H9 (cell line): ENCODE measurements at regions not wholly inside any gene's neighbourhood (a gene's known extent, or its start where the extent isn't known, plus 50 kb on each side); places are given as distances from the start of the nearest gene placed in this dataset.

ENCODE experiments used
- DNase-seq: peaks from one replicate; pipeline ENCODE4 v3.0.0-alpha.2; 2017
- H2AFZ ChIP-seq: one replicate; pipeline ENCODE4 v1.6.1; 2013; ENCODE audit warnings: mild to moderate bottlenecking, low read length, control low read depth, moderate library complexity
- H2AK5ac ChIP-seq: 2 replicates; pipeline ENCODE4 v1.6.1; 2013; ENCODE audit warnings: low read length, control low read depth, mixed read lengths; ENCODE audit not compliant: insufficient read length
- H2BK120ac ChIP-seq: one replicate; pipeline ENCODE4 v1.6.1; 2013; ENCODE audit warnings: low read depth, mild to moderate bottlenecking, low read length, control low read depth, inconsistent platforms; ENCODE audit not compliant: poor library complexity, severe bottlenecking
- H2BK12ac ChIP-seq: 2 replicates; pipeline ENCODE4 v1.6.1; 2013; ENCODE audit warnings: low read length, control low read depth, mixed read lengths, low read depth; ENCODE audit not compliant: insufficient read length
- H2BK15ac ChIP-seq: 2 replicates; pipeline ENCODE4 v1.6.1; 2013; ENCODE audit warnings: low read depth, low read length, control low read depth
- H2BK20ac ChIP-seq: one replicate; pipeline ENCODE4 v1.6.1; 2013; ENCODE audit warnings: low read depth, mild to moderate bottlenecking, low read length, control low read depth, inconsistent platforms; ENCODE audit not compliant: poor library complexity, severe bottlenecking
- H2BK5ac ChIP-seq: 2 replicates; pipeline ENCODE4 v1.6.1; 2013; ENCODE audit warnings: low read length, control low read depth, mixed read lengths; ENCODE audit not compliant: insufficient read length
- H3K14ac ChIP-seq: 2 replicates; pipeline ENCODE4 v1.6.1; 2013; ENCODE audit warnings: low read length, control low read depth; ENCODE audit not compliant: insufficient read depth
- H3K18ac ChIP-seq: 2 replicates; pipeline ENCODE4 v1.6.1; 2013; ENCODE audit warnings: low read depth, mild to moderate bottlenecking, mixed read lengths, low read length, control low read depth; ENCODE audit not compliant: insufficient read length
- H3K23ac ChIP-seq: 2 replicates; pipeline ENCODE4 v1.6.1; 2013; ENCODE audit warnings: low read length, control low read depth, mixed read lengths, low read depth; ENCODE audit not compliant: insufficient read length
- H3K23me2 ChIP-seq: 2 replicates; pipeline ENCODE4 v1.6.1; 2013; ENCODE audit warnings: low read depth, mild to moderate bottlenecking, mixed read lengths, low read length, control low read depth; ENCODE audit not compliant: insufficient read length, poor library complexity, severe bottlenecking
- H3K27ac ChIP-seq: 2 replicates; pipeline ENCODE4 v1.5.1; 2013; ENCODE audit warnings: low read length, control low read depth, mixed read lengths, low read depth; ENCODE audit not compliant: insufficient read length
- H3K27me3 ChIP-seq: 2 replicates; pipeline ENCODE4 v1.6.1; 2013; ENCODE audit warnings: low read length, control low read depth, inconsistent platforms; ENCODE audit not compliant: insufficient read depth
- H3K4ac ChIP-seq: 2 replicates; pipeline ENCODE4 v1.6.1; 2013; ENCODE audit warnings: low read depth, mild to moderate bottlenecking, control low read depth, inconsistent platforms, low read length, moderate library complexity
- H3K4me1 ChIP-seq: 2 replicates; pipeline ENCODE4 v1.6.1; 2013; ENCODE audit warnings: low read length, control low read depth, inconsistent platforms; ENCODE audit not compliant: insufficient read depth
- H3K4me2 ChIP-seq: 2 replicates; pipeline ENCODE4 v1.6.1; 2013; ENCODE audit warnings: low read length, control low read depth, mixed read lengths; ENCODE audit not compliant: insufficient read length, insufficient read depth
- H3K56ac ChIP-seq: 2 replicates; pipeline ENCODE4 v1.6.1; 2013; ENCODE audit warnings: low read depth, mild to moderate bottlenecking, mixed read lengths, low read length, control low read depth; ENCODE audit not compliant: insufficient read length
- H3K79me1 ChIP-seq: 2 replicates; pipeline ENCODE4 v1.6.1; 2013; ENCODE audit warnings: low read depth, mild to moderate bottlenecking, moderate library complexity, low read length, control low read depth, inconsistent platforms; ENCODE audit not compliant: insufficient read depth, poor library complexity, severe bottlenecking
- H3K79me2 ChIP-seq: 2 replicates; pipeline ENCODE4 v1.6.1; 2013; ENCODE audit warnings: low read length, control low read depth, inconsistent platforms; ENCODE audit not compliant: insufficient read depth
- H3K9ac ChIP-seq: 2 replicates; pipeline ENCODE4 v1.6.1; 2013; ENCODE audit warnings: low read length, control low read depth, mixed read lengths; ENCODE audit not compliant: insufficient read length; ENCODE audit errors: extremely low read depth
- H3K9me3 ChIP-seq: one replicate; pipeline ENCODE4 v1.6.1; 2013; ENCODE audit warnings: low read depth, low read length, inconsistent platforms; ENCODE audit not compliant: control insufficient read depth
- H3T11ph ChIP-seq: one replicate; pipeline ENCODE4 v1.6.1; 2013; ENCODE audit warnings: mild to moderate bottlenecking, low read length, control low read depth, inconsistent platforms
- H4K20me1 ChIP-seq: one replicate; pipeline ENCODE4 v1.6.1; 2013; ENCODE audit not compliant: control insufficient read depth, insufficient read length, insufficient read depth
- H4K5ac ChIP-seq: 2 replicates; pipeline ENCODE4 v1.6.1; 2013; ENCODE audit warnings: low read depth, mild to moderate bottlenecking, mixed read lengths, low read length, control low read depth; ENCODE audit not compliant: insufficient read length
- H4K8ac ChIP-seq: replicated peaks from 2 replicates; pipeline ENCODE4 v1.6.1; 2013; ENCODE audit warnings: low read length, control low read depth, mixed read lengths, low read depth; ENCODE audit not compliant: insufficient read length
- H4K91ac ChIP-seq: 2 replicates; pipeline ENCODE4 v1.6.1; 2013; ENCODE audit warnings: low read depth, mild to moderate bottlenecking, moderate library complexity, mixed read lengths, low read length, control low read depth; ENCODE audit not compliant: insufficient read length
- H3K27ac Mint-ChIP-seq, 3 experiments: 2 replicates in 2 of 3; 3 replicates in 1 of 3; pipeline ENCODE4 v1.8.0; 2020 to 2021; ENCODE audit warnings: mixed read lengths in 3 of 3, mild to moderate bottlenecking in 1 of 3, moderate library complexity in 1 of 3
- H3K27me3 Mint-ChIP-seq: 2 replicates; pipeline ENCODE4 v1.8.0; 2021; ENCODE audit warnings: low read depth, mild to moderate bottlenecking, moderate library complexity, mixed read lengths
- H3K36me3 Mint-ChIP-seq, 3 experiments: 2 replicates in 2 of 3; 3 replicates in 1 of 3; pipeline ENCODE4 v1.8.0; 2020 to 2021; ENCODE audit warnings: low read depth in 3 of 3, mixed read lengths in 3 of 3; ENCODE audit not compliant: insufficient read depth in 1 of 3
- H3K4me1 Mint-ChIP-seq, 2 experiments: 2 replicates each; pipeline ENCODE4 v1.8.0; 2020; ENCODE audit warnings: mixed read lengths in 2 of 2
- H3K4me3 Mint-ChIP-seq, 2 experiments: 2 replicates in 1 of 2; 3 replicates in 1 of 2; pipeline ENCODE4 v1.8.0; 2020 to 2021; ENCODE audit warnings: mild to moderate bottlenecking in 2 of 2, mixed read lengths in 2 of 2, moderate library complexity in 1 of 2
- H3K9me3 Mint-ChIP-seq, 2 experiments: 2 replicates in 1 of 2; 3 replicates in 1 of 2; pipeline ENCODE4 v1.8.0; 2020; ENCODE audit warnings: mild to moderate bottlenecking in 2 of 2, mixed read lengths in 2 of 2, moderate library complexity in 1 of 2
- CTCF ChIP-seq: fragments of 200-600 bp; sonication (generic); conservative IDR thresholded peaks from 3 replicates; pipeline ENCODE4 v1.8.0; 2021; ENCODE audit warnings: antibody characterized with exemption, mild to moderate bottlenecking
- WGBS: extraction: QIAGEN DNeasy Blood & Tissue Kit; methylation state at CpG from one replicate; pipeline ENCODE4 v1.1.7; 2013; ENCODE audit warnings: missing lambda C conversion rate, low lambda C conversion rate, mixed read lengths; ENCODE audit not compliant: insufficient read length; ENCODE audit errors: extremely low coverage; 5-methylcytosine and 5-hydroxymethylcytosine counted together

DNA sequence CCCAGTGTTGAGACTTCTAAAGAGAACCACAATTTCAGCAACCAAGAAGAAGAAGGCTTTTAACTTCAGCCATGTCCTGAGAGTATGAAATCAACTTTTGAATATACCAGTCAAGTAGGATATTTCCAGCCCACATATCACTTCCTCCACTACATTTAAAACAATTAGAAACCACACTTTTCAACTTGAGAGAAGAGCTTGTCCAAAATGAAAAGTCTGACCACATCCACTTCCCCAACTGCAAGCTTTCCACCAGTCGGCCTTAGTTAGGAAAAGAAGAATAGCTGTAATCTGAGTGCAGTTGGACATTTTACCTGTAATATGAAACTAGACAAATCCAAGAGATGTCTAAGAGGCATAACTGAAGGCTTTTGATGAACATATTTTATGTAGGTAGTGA is 101.9 kb upstream of the SLC7A11 start:
- Histone ChIP-seq H4K91ac (no peak overlapping the region), H3K4ac (no peak overlapping the region), H3K79me2 (no peaks in the 10 kb centered on the region), H3K27me3 (no peaks in the 10 kb centered on the region), H3K18ac (no peak overlapping the region), H3K9ac (no peak overlapping the region), H2BK5ac (no peak overlapping the region), H2BK15ac (no peak overlapping the region), H3K9me3 (no peaks in the 10 kb centered on the region), H4K20me1 (no peaks in the 10 kb centered on the region), H3K23ac (no peak overlapping the region), H2BK20ac (no peak overlapping the region), H3K4me2 (no peak overlapping the region), H3K23me2 (no peaks in the 10 kb centered on the region), H4K5ac (no peak overlapping the region), H3K79me1 (no peaks in the 10 kb centered on the region), H2BK12ac (no peak overlapping the region), H3T11ph (no peak overlapping the region), H3K14ac (no peak overlapping the region), H4K8ac (no peak overlapping the region), H3K27ac (no peak overlapping the region), H3K4me1 (peaks cover 2% of the 10 kb centered on the region; the same call in 1 of the 2 replicates), H2AFZ (no peak overlapping the region), H2AK5ac (no peak overlapping the region), H3K56ac (no peak overlapping the region), H2BK120ac (no peak overlapping the region)
- Mint-ChIP-seq H3K4me1 (peaks cover 0 to 5% of the 10 kb centered on the region in 2 experiments; a peak in 2 of 4 replicates), H3K27ac (no peak overlapping the region), H3K36me3 (no peaks in the 10 kb centered on the region; a peak in 1 of 7 replicates), H3K4me3 (no peak overlapping the region), H3K9me3 (no peaks in the 10 kb centered on the region), H3K27me3 (no peaks in the 10 kb centered on the region)
- DNase-seq: no peak
- no CpG with 5 or more reads among the region's 1 CpG for whole genome bisulfite sequencing
- no peak for TF ChIP-seq CTCF
